A549 (cell line): ENCODE measurements at regions not wholly inside any gene's neighbourhood (a gene's known extent, or its start where the extent isn't known, plus 50 kb on each side); places are given as distances from the start of the nearest gene placed in this dataset.

Source experiments
- POLR2A ChIP-seq: IDR thresholded peaks from 2 replicates; pipeline ENCODE4 v1.6.1; 2012; ENCODE audit warnings: mild to moderate bottlenecking, low read length
- SMC3 ChIP-seq: fragments of >200 bp; sonication (Bioruptor Twin); formaldehyde crosslinking; IDR thresholded peaks from 3 replicates; pipeline ENCODE4 v1.6.1; 2018; ENCODE audit warnings: inconsistent platforms

DNA sequence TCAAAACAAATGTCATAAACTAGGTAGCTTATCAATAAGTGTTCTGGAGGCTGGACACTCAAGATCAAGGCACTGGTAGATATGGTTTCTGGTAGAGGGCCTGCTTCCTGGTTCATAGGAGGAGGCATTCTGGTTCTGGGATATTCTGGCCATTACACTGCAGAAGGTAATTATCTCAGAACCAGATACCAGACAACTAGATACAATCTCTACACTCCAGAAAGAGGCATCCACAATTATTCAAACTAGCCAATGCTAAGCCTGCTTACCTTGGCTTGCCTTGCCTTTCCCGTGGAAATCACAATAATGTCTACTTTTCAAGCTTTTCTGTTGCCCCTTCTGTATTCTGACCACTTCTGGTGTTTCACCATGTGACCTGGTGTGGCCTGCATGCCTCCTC is 785.2 kb upstream of the GYPC start:
- TF ChIP-seq POLR2A (no peak), SMC3 (no peak)
